ENCODE measurements at regions not wholly inside any gene's neighbourhood (a gene's known extent, or its start where the extent isn't known, plus 50 kb on each side); places are given as distances from the start of the nearest gene placed in this dataset.

DNA sequence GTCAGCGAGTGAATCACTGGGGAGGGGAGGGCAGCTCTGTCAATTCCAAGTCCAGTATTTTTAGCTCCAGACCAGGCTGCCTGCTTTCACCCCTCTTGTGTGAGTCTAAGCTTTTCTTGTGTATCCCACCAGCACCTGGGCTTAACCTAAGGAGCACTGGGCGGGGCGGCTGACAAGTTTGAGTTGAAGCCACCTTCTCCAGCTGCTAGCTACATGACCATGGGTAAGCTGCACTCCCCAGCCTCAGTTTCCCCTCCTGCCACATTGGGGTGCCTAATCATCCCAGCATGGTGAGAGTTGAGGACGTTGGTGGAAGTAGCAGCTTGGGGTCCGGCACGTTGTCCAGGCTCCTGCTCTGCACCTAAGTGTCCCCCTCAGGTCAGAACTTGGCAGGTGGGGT, 89.8 kb upstream of the PCBD1 start:
- no peak overlapping the region for H3K18ac ChIP-seq (ENCODE audit: low read depth, low read length)
- no peak overlapping the region for H2AK5ac ChIP-seq (ENCODE audit: low read depth, low read length)
- no peaks in the 10 kb centered on the region for H4K20me1 ChIP-seq (ENCODE audit: insufficient read depth, low read length)
- H4K91ac ChIP-seq (ENCODE audit: insufficient read depth, low read depth, low read length), result no peak overlapping the region
- BruUV-seq (replicated peaks), result no TSS peak
- no peak overlapping the region for H3K9ac ChIP-seq (ENCODE audit: low read depth, low read length)
- CTCF ChIA-PET, result no interaction called here
- no peaks in the 10 kb centered on the region for H3K4me1 ChIP-seq (ENCODE audit: control insufficient read depth, insufficient read depth, low read length)
- TF ChIP-seq, protein P1, sequence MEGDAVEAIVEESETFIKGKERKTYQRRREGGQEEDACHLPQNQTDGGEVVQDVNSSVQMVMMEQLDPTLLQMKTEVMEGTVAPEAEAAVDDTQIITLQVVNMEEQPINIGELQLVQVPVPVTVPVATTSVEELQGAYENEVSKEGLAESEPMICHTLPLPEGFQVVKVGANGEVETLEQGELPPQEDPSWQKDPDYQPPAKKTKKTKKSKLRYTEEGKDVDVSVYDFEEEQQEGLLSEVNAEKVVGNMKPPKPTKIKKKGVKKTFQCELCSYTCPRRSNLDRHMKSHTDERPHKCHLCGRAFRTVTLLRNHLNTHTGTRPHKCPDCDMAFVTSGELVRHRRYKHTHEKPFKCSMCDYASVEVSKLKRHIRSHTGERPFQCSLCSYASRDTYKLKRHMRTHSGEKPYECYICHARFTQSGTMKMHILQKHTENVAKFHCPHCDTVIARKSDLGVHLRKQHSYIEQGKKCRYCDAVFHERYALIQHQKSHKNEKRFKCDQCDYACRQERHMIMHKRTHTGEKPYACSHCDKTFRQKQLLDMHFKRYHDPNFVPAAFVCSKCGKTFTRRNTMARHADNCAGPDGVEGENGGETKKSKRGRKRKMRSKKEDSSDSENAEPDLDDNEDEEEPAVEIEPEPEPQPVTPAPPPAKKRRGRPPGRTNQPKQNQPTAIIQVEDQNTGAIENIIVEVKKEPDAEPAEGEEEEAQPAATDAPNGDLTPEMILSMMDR (conservative IDR thresholded peaks at IDR 0.05; ENCODE audit: low read depth, low read length), result no peak
- TF ChIP-seq, protein P2, sequence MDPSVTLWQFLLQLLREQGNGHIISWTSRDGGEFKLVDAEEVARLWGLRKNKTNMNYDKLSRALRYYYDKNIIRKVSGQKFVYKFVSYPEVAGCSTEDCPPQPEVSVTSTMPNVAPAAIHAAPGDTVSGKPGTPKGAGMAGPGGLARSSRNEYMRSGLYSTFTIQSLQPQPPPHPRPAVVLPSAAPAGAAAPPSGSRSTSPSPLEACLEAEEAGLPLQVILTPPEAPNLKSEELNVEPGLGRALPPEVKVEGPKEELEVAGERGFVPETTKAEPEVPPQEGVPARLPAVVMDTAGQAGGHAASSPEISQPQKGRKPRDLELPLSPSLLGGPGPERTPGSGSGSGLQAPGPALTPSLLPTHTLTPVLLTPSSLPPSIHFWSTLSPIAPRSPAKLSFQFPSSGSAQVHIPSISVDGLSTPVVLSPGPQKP (IDR thresholded peaks at IDR 0.05; ENCODE audit: borderline replicate concordance, low read depth, low read length), result no peak
- TF ChIP-seq, protein P3, sequence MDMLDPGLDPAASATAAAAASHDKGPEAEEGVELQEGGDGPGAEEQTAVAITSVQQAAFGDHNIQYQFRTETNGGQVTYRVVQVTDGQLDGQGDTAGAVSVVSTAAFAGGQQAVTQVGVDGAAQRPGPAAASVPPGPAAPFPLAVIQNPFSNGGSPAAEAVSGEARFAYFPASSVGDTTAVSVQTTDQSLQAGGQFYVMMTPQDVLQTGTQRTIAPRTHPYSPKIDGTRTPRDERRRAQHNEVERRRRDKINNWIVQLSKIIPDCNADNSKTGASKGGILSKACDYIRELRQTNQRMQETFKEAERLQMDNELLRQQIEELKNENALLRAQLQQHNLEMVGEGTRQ (IDR thresholded peaks at IDR 0.05; ENCODE audit: low read depth, low read length), result no peak
- TF ChIP-seq SMC3 (IDR thresholded peaks at IDR 0.05; ENCODE audit: low read depth, low read length), result no peak
- TF ChIP-seq MAZ (IDR thresholded peaks at IDR 0.05; ENCODE audit: borderline replicate concordance, low read depth, low read length), result no peak
- no peak for TF ChIP-seq BHLHE40 (IDR thresholded peaks at IDR 0.05; ENCODE audit: low read depth, low read length)
- TF ChIP-seq MXI1 (IDR thresholded peaks at IDR 0.05; ENCODE audit: borderline replicate concordance, low read depth, low read length), result no peak
- no peak for TF ChIP-seq POLR2A (IDR thresholded peaks at IDR 0.05; ENCODE audit: low read depth, low read length)
- no peak for TF ChIP-seq RAD21 (IDR thresholded peaks at IDR 0.05; ENCODE audit: low read length)
- no peak for TF ChIP-seq RCOR1 (IDR thresholded peaks at IDR 0.05; ENCODE audit: insufficient replicate concordance, low read length)
- H3K4me2 ChIP-seq (ENCODE audit: low read depth, low read length), result no peak overlapping the region
- H3K9me3 ChIP-seq (ENCODE audit: control insufficient read depth, insufficient read depth, low read length), result no peaks in the 10 kb centered on the region; the same call in 1 of the 2 replicates
- intact Hi-C loops (cut with micrococcal nuclease), result no loop called here
- no peak overlapping the region for H2AFZ ChIP-seq (replicated peaks; ENCODE audit: low read length, poor library complexity)
- no peak overlapping the region for H3K23ac ChIP-seq (ENCODE audit: low read depth, low read length)
- H3K4ac ChIP-seq (ENCODE audit: low read depth, low read length), result no peak overlapping the region
- no peak overlapping the region for H2BK20ac ChIP-seq (ENCODE audit: low read depth, low read length)
- dilution Hi-C loops (cut with HindIII; ENCODE audit: low sequenced_read_pairs, unreplicated experiment), result no loop called here
- H3K27ac ChIP-seq (ENCODE audit: insufficient read depth, low read length), result no peak overlapping the region
- H3K36me3 ChIP-seq (ENCODE audit: control insufficient read depth, insufficient read depth, low read length), result no peaks in the 10 kb centered on the region
- POLR2A ChIA-PET (ENCODE audit: unreplicated experiment), result no interaction called here
- no peaks in the 10 kb centered on the region for H3K79me1 ChIP-seq (ENCODE audit: low read depth in 1 of 2, low read length in 2 of 2)
- peaks cover 36% of the 10 kb centered on the region for H3K27me3 ChIP-seq (ENCODE audit: control insufficient read depth, insufficient read depth, low read length)
- no peak overlapping the region for H2BK5ac ChIP-seq (ENCODE audit: low read depth, low read length, poor library complexity, severe bottlenecking)
- H4K8ac ChIP-seq (ENCODE audit: low read depth in 2 of 2, low read length in 2 of 2), result no peak overlapping the region
- no peak overlapping the region for H2BK15ac ChIP-seq (ENCODE audit: low read depth, low read length)
- no peak overlapping the region for H3K14ac ChIP-seq (replicated peaks; ENCODE audit: low read depth, low read length)
- no peaks in the 10 kb centered on the region for H3K9me1 ChIP-seq (ENCODE audit: insufficient read depth, low read length)
- H2AK9ac ChIP-seq (replicated peaks; ENCODE audit: low read depth, low read length, poor library complexity), result no peak overlapping the region
- no peak overlapping the region for H4K5ac ChIP-seq (ENCODE audit: low read depth, low read length)
- 70% methylated on average over 2 of the region's 6 CpGs; no CpG with 5 or more reads in 1 of the 2 experiments for WGBS, 2 experiments (ENCODE audit: extremely low coverage in 2 of 2, insufficient read length in 1 of 2)
- H3K56ac ChIP-seq (ENCODE audit: extremely low read depth, insufficient read depth, low read length), result no peak overlapping the region
- DNase-seq (no peak), ATAC-seq (ENCODE audit: low read depth) (no peak)
- H2BK120ac ChIP-seq (ENCODE audit: low read depth, low read length), result no peak overlapping the region
- H3K4me3 ChIP-seq (ENCODE audit: insufficient read depth, low read depth, low read length), result no peak overlapping the region
- in situ Hi-C loops (cut with MboI; ENCODE audit: low sequenced_read_pairs), result no loop called here

Measured in IMR-90 (cell line).